Osteocyte (in vitro differentiated cells): ENCODE measurements at regions not wholly inside any gene's neighbourhood (a gene's known extent, or its start where the extent isn't known, plus 50 kb on each side); places are given as distances from the start of the nearest gene placed in this dataset.

ENCODE experiments used
- DNase-seq: peaks from one replicate; pipeline ENCODE4 v3.0.0; 2021; ENCODE audit warnings: mixed read lengths; ENCODE audit not compliant: unreplicated experiment; ENCODE audit errors: extremely low spot score
- H3K27ac Mint-ChIP-seq: one replicate; pipeline ENCODE4 v1.8.0; 2021; ENCODE audit warnings: mild to moderate bottlenecking, mixed read lengths; ENCODE audit not compliant: unreplicated experiment
- H3K27me3 Mint-ChIP-seq: one replicate; pipeline ENCODE4 v1.8.0; 2021; ENCODE audit warnings: mixed read lengths; ENCODE audit not compliant: unreplicated experiment
- H3K36me3 Mint-ChIP-seq: one replicate; pipeline ENCODE4 v1.8.0; 2021; ENCODE audit warnings: mixed read lengths; ENCODE audit not compliant: unreplicated experiment
- H3K4me1 Mint-ChIP-seq: one replicate; pipeline ENCODE4 v1.8.0; 2021; ENCODE audit warnings: mixed read lengths; ENCODE audit not compliant: unreplicated experiment
- H3K4me3 Mint-ChIP-seq: one replicate; pipeline ENCODE4 v1.8.0; 2021; ENCODE audit warnings: mild to moderate bottlenecking, moderate library complexity, mixed read lengths; ENCODE audit not compliant: unreplicated experiment
- H3K9me3 Mint-ChIP-seq: one replicate; pipeline ENCODE4 v1.8.0; 2021; ENCODE audit warnings: mixed read lengths; ENCODE audit not compliant: unreplicated experiment
- TF ChIP-seq, protein P1 (sequence below): fragments of 200-600 bp; sonication (generic); IDR thresholded peaks from 2 replicates; pipeline ENCODE4 v1.5.0; 2021; ENCODE audit warnings: antibody characterized with exemption, mild to moderate bottlenecking, moderate library complexity

GRCh38 chr3:157921811-157922210, 184.4 kb downstream of the SHOX2 start:
- Mint-ChIP-seq H3K27ac (no peak overlapping the region), H3K27me3 (peaks cover 6% of the 10 kb centered on the region), H3K4me1 (no peaks in the 10 kb centered on the region), H3K4me3 (no peak overlapping the region), H3K36me3 (no peaks in the 10 kb centered on the region), H3K9me3 (no peaks in the 10 kb centered on the region)
- DNase-seq = no peak
- TF ChIP-seq, protein P1, sequence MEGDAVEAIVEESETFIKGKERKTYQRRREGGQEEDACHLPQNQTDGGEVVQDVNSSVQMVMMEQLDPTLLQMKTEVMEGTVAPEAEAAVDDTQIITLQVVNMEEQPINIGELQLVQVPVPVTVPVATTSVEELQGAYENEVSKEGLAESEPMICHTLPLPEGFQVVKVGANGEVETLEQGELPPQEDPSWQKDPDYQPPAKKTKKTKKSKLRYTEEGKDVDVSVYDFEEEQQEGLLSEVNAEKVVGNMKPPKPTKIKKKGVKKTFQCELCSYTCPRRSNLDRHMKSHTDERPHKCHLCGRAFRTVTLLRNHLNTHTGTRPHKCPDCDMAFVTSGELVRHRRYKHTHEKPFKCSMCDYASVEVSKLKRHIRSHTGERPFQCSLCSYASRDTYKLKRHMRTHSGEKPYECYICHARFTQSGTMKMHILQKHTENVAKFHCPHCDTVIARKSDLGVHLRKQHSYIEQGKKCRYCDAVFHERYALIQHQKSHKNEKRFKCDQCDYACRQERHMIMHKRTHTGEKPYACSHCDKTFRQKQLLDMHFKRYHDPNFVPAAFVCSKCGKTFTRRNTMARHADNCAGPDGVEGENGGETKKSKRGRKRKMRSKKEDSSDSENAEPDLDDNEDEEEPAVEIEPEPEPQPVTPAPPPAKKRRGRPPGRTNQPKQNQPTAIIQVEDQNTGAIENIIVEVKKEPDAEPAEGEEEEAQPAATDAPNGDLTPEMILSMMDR = no peak

DNA sequence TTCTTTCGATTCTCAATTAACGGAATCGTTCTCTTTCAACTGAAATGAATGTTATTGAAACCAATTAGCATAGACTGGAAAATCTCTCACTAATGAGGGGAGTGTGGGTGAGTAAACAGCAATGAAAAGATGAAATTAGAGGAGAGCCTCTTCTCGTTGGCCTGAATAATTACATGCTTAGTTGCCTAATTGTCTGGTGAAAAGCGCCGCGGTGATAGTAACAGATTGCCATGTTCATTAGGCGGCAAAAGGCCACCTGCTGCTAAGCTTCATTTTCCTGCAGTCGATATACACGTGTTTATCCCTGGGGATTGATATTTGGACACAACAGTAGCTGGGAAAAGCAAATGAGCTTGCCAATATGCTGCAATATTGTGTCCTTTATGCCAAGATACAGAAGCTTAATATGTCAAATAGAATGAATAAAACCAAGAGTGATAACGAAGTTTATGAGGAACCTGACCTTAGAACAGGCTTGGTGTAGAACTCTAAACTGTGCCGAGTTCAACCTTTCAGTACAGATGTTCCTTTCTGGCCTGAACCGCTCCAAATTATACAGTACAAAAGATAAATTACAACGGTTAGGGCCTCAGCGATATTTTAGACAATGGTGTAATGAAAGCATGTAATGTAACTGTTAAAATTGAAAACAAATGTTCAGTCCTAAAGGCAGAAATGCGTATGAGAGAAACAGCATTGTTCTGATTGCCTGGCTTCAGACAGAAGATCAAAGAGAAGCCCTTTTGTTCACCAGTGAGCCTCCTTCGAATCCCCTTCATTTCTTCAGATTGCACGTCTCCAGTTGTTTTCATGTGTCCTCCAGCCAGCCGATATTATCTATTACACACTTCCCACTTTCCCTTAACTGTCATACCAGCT, 185.2 kb downstream of the SHOX2 start:
- Mint-ChIP-seq H3K36me3 (no peaks in the 10 kb centered on the region), H3K9me3 (no peaks in the 10 kb centered on the region), H3K27me3 (peaks cover 6% of the 10 kb centered on the region), H3K4me3 (no peak overlapping the region), H3K27ac (no peak overlapping the region), H3K4me1 (no peaks in the 10 kb centered on the region)
- no peak for DNase-seq
- TF ChIP-seq, protein P1 = no peak

DNA sequence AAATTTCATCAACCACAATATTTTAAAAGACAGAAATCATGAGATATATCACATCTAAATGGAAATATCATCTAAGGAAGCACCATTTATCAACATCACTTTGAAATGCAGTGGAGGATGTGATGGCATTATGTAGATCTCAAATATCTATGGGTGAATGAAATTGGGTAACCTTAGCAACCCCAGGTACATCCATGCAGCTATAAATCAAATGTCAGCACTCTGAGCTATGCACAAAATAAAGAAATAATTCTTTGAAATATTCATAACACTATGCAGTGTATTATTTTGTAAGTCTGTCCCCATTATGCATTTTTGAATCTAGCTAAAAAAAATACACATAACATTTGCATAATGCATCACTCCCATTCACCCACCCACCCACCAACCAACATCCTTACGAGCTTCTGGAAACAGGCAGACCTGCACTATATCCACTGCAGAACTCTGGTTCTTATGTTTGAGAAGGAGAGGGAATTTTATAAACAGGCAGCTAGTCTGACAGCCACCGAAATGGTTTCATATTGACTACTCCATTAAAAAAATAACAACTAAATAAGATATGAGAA, 186.8 kb downstream of the SHOX2 start:
- TF ChIP-seq, protein P1 = no peak
- no peak for DNase-seq
- no peaks in the 10 kb centered on the region for H3K36me3 Mint-ChIP-seq
- H3K9me3 Mint-ChIP-seq = no peaks in the 10 kb centered on the region
- no peak overlapping the region for H3K4me3 Mint-ChIP-seq
- H3K27ac Mint-ChIP-seq = no peak overlapping the region
- H3K4me1 Mint-ChIP-seq = no peaks in the 10 kb centered on the region
- peaks cover 6% of the 10 kb centered on the region for H3K27me3 Mint-ChIP-seq

DNA sequence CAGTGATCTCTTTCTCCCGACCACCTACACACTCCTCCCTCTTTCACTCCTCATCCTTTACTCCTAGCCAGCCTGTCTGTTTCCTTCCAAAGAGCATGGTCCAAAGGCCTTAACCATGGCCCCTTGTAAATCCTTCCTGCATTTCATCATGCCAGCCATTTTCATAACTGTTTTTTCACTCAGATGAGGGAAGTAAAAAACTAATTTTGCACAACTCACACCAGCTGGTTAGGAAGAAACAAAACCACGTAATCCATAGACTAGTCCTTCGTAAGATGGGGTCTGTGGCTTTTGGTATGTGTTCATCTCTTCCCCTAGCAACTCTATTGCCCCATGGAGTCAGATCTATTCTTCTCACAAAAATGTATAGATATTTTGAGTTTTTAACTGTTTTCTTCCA, 187.8 kb downstream of the SHOX2 start:
- no peaks in the 10 kb centered on the region for H3K4me1 Mint-ChIP-seq
- H3K27me3 Mint-ChIP-seq = peaks cover 6% of the 10 kb centered on the region
- no peak overlapping the region for H3K27ac Mint-ChIP-seq
- no peaks in the 10 kb centered on the region for H3K36me3 Mint-ChIP-seq
- no peak overlapping the region for H3K4me3 Mint-ChIP-seq
- TF ChIP-seq, protein P1 = no peak
- no peaks in the 10 kb centered on the region for H3K9me3 Mint-ChIP-seq
- no peak for DNase-seq

- TF ChIP-seq, protein P1 = no peak
- no peak for DNase-seq
- Mint-ChIP-seq H3K36me3 (no peaks in the 10 kb centered on the region), H3K9me3 (no peaks in the 10 kb centered on the region), H3K4me3 (no peak overlapping the region), H3K27ac (no peak overlapping the region), H3K4me1 (no peaks in the 10 kb centered on the region), H3K27me3 (peaks cover 3% of the 10 kb centered on the region)
Observed at GRCh38 chr3:157916672-157917071, 189.5 kb downstream of the SHOX2 start.
